NCI-H2171 treated with DMSO at 0.1 percent for 48 hours (cell line): ENCODE measurements at regions not wholly inside any gene's neighbourhood (a gene's known extent, or its start where the extent isn't known, plus 50 kb on each side); places are given as distances from the start of the nearest gene placed in this dataset.

ENCODE experiments used
- DNase-seq: peaks from one replicate; lab custom pipeline; 2025; lab: John Stamatoyannopoulos, UW

DNA sequence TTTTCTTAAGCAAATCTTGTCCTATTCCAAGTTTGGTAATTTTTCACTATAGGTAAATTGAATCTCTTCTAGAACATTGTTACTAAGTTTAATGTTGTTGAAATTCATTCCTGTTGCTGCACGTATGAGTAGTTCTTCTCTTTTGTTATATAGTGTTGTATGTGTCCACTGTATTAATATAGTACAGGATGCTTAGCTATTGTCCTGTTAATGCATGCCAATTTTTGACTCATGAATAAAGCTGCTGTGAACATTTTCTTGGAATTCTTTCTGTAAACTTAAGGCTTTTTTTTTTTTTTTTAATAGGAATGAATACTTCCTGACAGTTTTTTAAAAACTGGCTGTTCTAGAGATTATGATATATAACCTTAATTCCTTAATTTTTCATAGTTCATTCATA lies 326.9 kb downstream of the SLC4A3 start:
- DNase-seq: no peak

DNA sequence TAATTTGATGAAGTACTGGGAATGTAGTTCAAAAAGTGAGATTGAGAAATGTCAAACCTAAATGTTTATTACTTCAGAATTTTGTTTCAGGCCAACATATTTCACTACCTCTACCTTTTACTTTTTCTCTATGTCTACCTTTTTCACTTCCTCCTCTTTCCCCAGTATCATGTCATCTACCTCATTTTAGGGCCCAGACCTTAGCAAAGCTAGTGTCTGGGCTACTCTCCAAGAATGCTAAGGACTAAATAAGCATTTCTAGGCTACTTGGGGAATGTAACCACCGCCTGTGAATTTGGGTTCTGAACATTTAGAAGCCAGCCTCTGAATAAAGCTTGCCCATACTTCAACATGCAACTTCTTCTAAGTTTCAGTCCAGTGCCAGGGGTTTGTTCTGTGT lies 330.4 kb downstream of the SLC4A3 start:
- no peak for DNase-seq

DNA sequence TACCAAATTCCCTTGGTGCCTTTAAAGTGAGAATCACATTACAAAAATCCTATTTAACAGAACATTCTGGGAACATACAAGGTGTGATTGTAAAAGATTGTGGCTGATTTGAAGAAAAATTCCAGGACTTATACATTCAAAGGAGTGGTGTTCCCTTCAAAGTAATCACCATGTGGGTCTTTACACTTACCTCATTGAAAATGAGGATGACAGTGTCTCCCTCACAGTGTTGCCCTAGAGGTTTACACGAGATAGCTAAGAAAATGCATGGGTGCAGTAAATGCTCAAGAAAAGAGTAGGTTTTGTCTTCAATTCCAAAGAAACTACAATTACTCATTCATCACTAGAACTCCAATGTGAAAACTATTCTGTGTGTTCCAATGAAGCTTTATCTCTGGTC lies 331.5 kb downstream of the SLC4A3 start:
- no peak for DNase-seq

DNA sequence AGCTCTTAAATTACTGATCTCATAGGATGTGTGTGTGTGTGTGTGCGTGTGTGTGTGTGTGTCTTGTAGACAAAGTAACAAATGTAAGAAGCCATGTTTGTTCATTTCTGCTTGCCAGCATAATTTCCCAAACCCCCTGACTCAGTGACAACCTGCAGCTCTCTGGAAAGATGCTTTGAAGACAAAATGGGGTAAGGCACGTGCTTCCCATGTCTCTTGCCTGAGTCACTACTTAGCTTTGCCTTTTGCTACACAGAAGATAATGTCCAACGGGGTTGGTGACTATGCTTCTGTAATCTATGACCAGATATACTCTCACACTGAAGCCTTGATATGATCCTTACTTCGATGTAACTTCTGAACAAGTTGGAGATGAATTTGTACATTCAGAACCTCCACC lies 332.0 kb downstream of the SLC4A3 start:
- no peak for DNase-seq

DNA sequence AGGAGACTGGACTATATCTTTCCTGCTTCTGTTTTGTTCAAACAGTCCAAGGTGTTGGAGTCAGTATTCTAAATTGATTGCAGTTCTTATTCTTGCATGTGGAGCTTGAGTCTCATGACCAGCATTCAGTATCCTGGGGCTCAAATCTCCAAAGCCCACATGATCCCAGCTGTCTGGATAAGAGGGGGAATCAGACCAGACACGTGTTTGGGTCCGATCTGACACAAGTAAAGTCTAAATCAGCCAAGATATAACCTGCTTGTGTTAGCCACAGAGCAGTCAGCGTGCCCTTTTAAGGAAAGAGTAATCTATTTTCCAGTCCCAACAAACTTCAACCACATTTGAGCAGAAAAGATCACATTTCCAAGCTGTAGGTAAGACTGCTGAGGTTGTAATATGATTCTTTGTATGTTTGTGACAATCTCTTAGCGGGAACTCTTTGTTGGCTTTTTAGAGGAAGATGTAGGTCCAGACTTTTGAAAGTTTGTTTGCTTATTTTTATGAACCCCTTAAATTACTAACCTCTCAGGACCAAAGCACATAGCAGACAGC lies 334.6 kb downstream of the SLC4A3 start:
- peak; percentile 46 for DNase-seq

DNA sequence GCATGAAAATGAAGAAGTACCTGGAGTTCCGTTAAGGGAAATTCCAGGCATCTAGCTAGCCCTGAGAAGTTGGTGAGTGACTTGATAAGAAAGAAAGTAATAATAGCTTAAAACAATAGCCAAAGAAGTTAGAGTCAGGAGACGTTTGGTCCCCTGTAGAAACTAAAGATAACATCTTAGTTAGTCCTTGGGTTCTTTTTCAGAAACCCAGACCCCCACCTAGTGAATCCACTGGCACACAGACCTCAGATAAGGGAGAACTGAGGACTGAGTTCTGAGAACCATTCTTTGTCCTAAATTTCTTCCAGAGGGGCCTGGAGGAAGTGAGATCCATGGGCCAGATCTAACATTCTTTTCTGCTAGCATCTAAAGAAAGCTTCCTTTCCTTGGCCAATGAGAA lies 335.4 kb downstream of the SLC4A3 start:
- no peak for DNase-seq

DNA sequence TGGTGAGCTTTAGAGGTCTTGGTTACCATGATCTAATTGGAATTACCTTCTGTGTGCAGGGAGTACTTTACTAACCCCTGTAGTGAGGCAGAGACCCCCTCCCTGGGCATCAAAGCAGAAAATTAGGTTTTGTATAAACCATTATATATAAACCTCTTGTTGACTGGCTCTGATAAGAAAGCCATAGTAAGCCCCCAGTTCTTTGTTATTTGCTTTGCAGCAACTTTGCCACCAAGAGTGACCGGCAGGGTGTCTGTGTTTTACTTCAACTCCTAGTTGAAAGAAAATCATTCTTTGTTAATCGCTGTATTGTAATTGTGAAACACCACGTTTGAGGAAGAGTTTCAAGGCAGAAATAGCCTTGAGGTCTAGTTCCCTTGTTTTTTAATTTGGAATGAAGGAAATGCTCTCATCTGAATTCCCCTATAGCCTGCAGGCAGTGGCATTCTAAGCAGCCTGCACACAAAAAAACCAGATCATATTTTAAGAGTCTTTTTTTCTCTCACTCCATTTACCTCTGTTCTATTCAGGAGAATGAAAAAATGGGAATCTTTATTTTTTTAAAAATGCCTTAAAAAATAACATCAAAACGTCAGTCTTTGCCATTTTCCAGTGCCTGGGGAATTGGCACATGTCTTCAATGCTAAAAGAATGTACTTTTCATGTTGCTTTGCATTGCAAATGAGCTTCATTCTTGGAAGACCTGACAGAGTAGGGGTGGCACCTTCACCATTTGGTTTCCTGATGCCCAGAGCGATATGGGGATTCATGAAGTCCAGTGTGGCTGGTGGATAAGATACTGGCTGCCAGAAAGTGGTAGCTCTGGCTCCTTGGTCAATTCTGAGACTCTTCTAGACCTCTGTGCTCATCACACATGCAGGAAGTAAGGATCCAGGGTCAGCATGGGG lies 338.1 kb downstream of the SLC4A3 start:
- DNase-seq: no peak

DNA sequence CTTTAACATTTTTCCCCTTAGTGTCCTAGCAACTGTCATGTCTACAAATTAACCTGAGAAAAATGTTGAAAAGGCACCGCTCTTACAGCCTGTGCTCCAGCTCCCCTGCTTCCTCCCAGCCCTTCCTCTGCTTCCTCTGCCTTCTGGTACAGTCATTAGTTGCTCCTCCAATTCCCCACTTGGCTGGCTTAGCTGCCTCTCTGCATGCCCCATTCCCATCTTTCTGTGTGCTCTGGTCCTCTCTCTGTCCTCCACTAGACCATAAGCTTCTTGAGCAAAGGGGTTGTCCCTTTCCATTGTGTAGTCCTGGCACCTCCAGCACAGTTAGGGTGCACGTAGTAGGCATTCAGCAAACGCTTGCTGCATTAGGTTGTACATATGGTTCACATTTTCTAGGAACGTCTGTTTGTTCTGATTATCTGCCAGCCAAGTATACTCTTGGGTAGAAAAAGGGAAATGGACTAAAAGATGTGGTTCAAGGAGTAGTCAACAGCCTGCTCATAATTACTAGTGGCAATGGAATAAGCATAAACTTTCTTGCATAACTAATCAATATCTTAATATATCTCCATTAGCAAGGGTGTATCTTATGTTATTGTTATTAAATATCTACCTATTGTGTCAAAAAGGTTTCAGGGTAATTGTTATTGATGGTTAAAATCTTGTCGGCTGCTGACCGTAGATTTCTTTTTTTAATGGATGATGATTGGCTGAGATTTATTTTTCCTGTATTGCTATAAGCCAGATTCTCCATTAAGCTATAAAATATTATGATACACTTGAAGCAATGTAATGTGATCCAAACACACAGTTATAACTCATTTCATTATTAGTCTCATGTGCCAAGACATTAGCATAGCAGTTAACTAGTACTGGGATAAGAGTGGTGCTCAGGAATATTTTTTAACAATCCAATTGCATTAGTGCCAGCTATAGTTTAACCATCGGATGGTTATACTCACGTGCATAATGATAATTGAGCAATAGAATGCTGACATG lies 340.1 kb downstream of the SLC4A3 start:
- DNase-seq: no peak

DNA sequence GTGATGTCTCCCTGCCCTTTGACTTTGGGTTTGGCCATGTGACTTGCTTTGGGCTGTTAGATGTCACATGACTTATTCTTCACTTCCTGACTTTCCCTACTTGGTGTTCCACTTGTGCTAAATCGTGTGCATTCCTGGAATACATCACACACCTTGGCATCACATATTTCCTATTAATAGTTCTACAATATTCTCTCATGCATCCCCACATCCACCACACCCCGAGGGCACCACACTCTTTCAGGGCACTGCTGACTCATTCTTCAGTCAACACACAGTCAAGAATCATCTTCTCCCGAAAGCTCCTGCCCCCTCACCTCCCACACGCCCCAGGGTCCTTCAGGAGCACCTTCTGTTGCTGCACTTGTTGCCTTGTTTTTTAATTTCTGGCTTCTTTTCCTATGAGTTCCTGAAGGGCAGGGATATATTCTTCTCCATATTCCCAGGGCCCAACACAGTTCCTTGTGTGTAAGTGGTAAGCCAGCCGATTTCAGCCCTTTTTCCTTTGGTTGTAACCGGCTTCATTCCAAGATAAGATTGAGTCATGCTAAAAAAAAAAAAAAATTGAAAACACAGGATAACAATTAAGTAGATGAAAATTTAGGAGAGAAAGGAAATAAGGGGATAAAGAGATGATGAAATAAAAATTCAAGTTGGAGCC lies 341.4 kb downstream of the SLC4A3 start:
- DNase-seq: no peak

DNA sequence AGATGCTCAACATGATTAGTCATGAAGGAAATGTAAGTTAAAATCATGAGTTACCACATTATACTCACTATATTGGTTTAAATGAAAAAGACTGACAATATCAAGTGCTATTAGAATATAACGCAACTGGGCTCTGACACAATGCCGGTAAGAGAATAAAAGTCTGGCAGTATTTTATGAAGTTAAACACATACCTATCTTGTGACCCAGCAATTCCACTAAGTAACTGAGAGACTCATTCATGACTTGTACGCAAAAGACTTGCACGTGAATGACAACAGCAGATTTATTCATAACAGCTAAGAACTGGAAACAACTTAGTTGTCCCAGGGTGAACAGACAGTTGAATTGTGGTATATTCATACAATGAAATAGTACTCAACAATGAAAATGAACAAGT lies 342.1 kb downstream of the SLC4A3 start:
- DNase-seq: no peak

DNA sequence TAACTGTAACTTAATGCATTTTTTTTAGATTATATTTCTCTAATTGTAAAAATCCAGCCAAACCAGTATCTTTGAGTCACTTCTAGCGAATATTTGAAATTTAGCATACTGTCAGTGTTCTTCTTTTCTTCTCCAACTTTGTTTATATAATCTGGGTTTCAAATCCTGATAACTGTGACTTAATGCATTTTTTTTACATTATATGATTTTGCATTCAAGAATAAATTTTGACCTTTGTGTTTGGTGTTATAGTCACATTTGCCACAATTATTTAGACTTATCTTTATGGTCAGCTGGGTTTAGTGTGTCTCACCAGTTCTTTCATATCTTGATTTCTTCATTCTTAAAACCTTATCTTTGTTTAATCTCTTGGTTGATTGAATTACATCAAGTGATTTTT lies 345.7 kb downstream of the SLC4A3 start:
- no peak for DNase-seq

DNA sequence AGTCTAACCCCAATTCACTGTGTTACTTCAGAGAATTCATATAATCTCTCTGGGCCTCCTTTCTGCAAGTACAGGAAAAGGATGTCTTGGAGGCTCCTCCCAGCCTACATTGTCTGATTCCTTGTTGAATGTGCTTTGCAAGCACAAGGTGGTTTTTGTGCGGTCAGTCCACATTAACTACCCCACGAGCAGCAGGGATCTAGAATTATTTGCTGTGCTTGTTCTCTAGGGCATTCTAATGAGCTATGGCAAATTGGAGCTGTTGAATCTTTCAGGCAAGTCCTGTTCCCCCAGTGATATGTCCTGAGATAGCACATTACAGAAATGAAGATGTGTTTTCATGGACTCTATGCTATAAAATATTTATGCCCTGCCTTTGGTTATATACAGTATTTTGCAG lies 349.4 kb downstream of the SLC4A3 start:
- no peak for DNase-seq

DNA sequence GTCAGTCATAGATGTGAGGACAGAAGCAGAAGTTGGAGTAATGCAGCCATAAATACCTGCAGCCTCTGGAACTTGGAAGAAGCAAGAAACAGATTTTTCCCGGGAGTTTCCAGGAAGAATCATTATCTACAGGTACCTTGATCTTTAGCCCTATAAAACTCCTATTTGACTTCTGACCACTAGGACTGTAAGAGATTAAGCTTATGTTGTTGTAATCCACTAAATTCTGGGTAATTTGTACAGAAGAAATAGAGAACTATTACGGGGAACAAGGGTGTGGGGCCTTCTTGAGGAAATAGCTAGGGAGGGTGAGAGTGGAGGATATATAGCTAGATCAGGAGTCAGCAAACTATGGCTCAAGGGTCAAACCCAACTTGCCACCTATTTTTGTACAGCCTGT lies 353.2 kb downstream of the SLC4A3 start:
- DNase-seq: no peak

DNA sequence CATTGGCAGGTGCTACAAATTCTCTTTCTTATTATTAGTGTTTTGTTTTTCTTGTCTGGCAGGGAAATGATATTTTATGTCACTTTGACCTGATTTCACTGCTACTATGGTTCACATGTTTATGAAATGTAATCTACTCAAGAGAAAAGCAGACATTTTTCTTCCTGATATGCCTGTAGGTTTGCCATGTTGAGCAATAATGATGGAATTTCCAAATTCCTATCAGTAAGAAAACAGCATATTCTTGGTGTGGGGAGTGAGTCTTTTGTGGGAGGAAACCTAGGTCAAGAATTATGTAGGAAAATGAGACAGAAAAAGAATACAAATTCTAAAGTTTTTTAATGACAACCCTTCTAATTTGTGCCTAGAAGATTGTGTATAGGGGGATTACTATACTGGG lies 356.4 kb downstream of the SLC4A3 start:
- no peak for DNase-seq

DNA sequence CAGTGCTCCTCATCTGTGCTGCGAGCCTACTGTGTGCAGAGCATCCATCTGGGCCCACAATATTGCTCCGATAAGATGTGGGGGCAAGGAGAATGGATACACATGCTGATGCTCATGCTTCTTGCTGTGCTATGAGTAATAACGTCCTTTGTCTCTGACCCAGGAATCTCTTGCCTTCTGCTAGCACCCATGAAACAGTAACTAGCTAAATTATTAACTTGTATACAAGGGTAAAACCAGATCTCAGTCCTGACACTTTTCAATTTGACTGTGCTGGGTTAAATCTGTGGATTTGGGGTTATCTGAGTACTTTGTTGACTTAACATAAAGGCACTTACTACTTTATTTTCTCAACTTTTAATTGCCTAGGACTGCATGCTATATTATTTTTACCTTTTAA lies 357.6 kb downstream of the SLC4A3 start:
- DNase-seq: no peak

DNA sequence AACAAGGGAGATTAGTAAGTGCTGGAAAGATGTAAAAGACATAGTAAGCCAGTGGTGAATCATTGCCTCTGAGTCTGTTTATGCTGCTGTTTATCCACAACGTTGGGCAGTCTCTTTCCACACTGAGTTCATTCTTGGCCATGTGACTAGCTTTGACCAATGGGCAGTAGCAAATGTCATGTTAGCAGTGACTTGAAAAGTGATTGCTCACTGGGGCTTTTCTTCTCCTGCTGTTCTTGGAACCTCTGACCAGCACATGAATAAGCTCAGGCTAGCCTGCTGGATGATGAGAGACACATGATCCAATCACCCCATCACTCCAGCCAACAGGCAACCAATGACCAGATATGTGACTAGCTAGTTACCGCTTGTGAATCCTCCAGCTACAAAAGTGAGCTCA lies 360.4 kb downstream of the SLC4A3 start:
- no peak for DNase-seq

DNA sequence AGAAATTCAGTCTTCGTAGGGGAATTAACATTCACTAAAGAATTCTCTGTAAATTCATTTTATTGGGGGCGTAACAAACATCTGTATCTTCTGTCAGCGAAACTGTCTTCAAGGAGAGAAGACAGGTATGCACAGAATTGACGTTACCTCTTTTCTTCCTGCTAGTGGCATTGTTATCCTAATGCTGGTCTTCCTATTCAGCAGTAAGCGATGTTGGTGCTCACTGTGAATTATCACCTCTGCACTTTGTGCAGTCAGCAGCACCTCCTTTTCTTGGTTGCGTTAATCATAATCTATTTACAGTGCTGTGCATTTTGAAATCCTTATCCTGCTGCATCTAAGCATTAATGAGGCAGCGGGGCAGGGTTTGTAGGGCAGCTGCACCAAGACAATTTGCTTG lies 362.3 kb downstream of the SLC4A3 start:
- no peak for DNase-seq

DNA sequence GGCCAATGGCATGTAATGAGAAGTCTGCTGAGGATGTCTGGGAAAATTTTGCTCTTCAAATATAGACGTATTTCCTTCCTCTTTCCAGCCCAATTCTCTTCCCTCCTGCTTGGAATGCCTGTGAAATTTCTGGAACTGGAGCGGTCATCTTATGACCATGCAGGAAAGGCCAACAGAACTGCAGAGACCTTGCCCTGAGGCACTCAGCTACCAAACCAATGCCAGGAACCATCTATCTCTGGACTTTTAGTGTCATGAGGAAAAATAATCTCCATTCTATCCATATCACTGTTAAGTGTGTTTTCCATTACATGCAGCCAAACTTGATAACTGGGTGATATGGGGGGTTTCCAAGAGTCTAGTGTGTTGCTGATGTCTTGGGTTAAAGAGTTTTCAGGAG lies 363.7 kb downstream of the SLC4A3 start:
- no peak for DNase-seq

DNA sequence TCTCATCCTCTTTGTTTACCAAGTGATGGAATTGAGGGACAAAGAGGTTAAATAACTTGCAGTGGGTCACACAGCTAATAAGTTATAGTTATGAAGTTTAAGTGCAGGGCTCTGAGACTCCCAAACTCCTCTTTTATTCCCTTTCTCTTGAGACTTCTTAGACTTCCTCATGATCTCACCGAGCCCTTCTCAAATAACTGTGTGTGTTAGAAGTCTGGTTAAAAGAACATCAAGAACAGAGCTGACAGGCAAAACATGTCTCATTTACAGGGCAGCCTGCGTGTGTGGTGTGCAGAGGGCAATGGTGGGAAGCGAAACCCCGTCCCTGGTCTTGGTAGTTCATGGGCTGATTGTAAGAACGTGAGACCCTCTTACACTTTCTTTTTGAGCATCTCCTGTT lies 368.0 kb downstream of the SLC4A3 start:
- DNase-seq: no peak

DNA sequence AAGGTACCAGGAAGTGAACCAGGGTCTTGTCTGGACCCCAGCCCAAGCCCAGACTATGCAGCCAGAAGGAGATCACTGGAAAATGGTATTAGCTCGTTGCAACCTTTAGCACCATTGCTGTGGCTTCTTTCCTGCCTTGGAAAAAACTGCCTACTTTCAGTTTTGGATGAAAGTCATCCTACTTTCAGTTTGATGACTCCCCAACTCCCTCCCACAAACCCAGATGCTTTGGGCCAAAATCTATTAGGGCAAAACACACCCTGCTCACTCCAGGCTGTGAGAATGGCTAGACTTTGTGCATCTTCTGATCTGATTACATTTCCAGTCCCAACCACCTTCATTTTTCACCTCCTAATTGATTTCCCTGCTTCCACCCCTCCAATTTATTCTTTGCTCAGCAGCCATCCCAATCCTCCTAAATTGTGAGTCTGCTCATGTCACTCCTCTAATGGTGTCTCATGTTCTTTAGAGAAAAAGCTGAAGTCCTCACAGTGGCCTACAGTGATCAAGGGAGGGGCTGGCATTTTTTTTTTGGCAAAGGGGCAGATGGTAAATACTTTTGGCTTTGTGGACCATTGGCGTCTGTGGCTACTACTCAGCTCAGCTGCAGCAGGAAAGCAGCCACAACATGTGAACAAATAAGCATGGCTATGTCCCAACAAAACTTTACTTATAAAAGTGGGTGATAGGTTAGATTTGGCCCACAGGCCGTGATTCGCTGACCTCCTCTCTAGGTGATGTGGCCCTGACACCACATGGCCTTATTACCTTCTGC lies 368.7 kb downstream of the SLC4A3 start:
- DNase-seq: no peak

DNA sequence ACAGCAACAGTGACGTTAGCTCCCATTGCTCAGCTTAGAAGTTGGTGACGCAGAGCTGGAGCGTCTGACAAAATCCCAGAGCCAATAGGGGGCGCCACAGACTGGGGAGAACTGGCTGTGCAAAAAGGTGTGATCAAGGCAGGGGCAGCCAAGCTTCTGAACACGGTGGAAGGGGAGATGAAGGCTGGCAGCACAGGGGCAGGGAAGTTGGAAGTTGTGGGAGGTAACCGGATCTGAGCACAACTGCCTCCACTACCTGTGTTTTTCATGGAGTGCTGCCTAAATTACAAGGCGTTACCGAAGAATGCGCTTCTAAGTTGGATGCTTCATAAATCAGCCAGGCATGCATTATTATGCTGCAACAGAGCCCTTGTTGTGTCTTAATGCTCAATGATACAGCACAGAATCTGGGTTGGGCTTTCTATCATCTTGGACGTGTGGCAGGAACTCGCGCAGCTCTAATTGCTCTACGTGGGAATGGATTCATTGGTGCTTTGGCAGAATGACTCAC lies 370.0 kb downstream of the SLC4A3 start:
- peak; percentile 80 for DNase-seq
